ENCODE measurements at regions not wholly inside any gene's neighbourhood (a gene's known extent, or its start where the extent isn't known, plus 50 kb on each side); places are given as distances from the start of the nearest gene placed in this dataset.

- no peaks in the 10 kb centered on the region for H3K36me3 Mint-ChIP-seq
- no peak overlapping the region for H3K4me3 Mint-ChIP-seq
- POLR2A ChIA-PET = no interaction called here
- peaks cover 16% of the 10 kb centered on the region for H3K9me3 Mint-ChIP-seq
- DNase-seq = no peak
- peaks cover 29% of the 10 kb centered on the region for H3K27me3 Mint-ChIP-seq
- no peaks in the 10 kb centered on the region for H3K4me1 Mint-ChIP-seq (ENCODE audit: low read depth)
- CTCF ChIA-PET = interaction anchor here (1.1 kb wide), 1 partner anchor 119 kb away, joined by 3 read pairs; no protein-coding TSS in a partner anchor
- no peak overlapping the region for H3K27ac Mint-ChIP-seq
- intact Hi-C loops (cut with micrococcal nuclease) = no loop called here
Observed at GRCh38 chr9:33742519-33742918, 52.8 kb upstream of the PRSS3 start.
